HUES48 (cell line): ENCODE measurements at regions not wholly inside any gene's neighbourhood (a gene's known extent, or its start where the extent isn't known, plus 50 kb on each side); places are given as distances from the start of the nearest gene placed in this dataset.

Experiments
- H3K27ac ChIP-seq: one replicate; pipeline ENCODE4 v1.7.0; 2013; ENCODE audit warnings: low read depth, low read length, inconsistent platforms
- H3K27me3 ChIP-seq: 2 replicates; pipeline ENCODE4 v1.6.1; 2013; ENCODE audit warnings: mild to moderate bottlenecking, low read length; ENCODE audit not compliant: control insufficient read depth, insufficient read depth
- H3K36me3 ChIP-seq: 2 replicates; pipeline ENCODE4 v1.6.1; 2013; ENCODE audit warnings: low read length; ENCODE audit not compliant: control insufficient read depth, insufficient read depth
- H3K4me1 ChIP-seq: 2 replicates; pipeline ENCODE4 v1.6.1; 2013; ENCODE audit warnings: mild to moderate bottlenecking, low read length; ENCODE audit not compliant: control insufficient read depth, insufficient read depth
- H3K4me3 ChIP-seq: 2 replicates; pipeline ENCODE4 v1.5.1; 2013; ENCODE audit warnings: mild to moderate bottlenecking, low read depth, low read length
- H3K9ac ChIP-seq: 2 replicates; pipeline ENCODE4 v1.6.1; 2013; ENCODE audit warnings: mild to moderate bottlenecking, low read depth, low read length, moderate library complexity
- H3K9me3 ChIP-seq: 2 replicates; pipeline ENCODE4 v1.6.1; 2013; ENCODE audit warnings: low read length; ENCODE audit not compliant: control insufficient read depth, insufficient read depth

- Histone ChIP-seq H3K9ac (no peak overlapping the region), H3K27ac (no peak overlapping the region), H3K4me1 (no peaks in the 10 kb centered on the region), H3K9me3 (no peaks in the 10 kb centered on the region), H3K27me3 (no peaks in the 10 kb centered on the region), H3K36me3 (no peaks in the 10 kb centered on the region), H3K4me3 (no peak overlapping the region)
Measured at GRCh38 chr1:182193908-182194550, 132.5 kb upstream of the ZNF648 start.

- H3K9me3 ChIP-seq, result no peaks in the 10 kb centered on the region
- no peaks in the 10 kb centered on the region for H3K36me3 ChIP-seq
- H3K27ac ChIP-seq, result no peak overlapping the region
- H3K4me1 ChIP-seq, result no peaks in the 10 kb centered on the region
- H3K4me3 ChIP-seq, result no peak overlapping the region
- no peak overlapping the region for H3K9ac ChIP-seq
- no peaks in the 10 kb centered on the region for H3K27me3 ChIP-seq
Measured at GRCh38 chr1:182192966-182193365, 131.5 kb upstream of the ZNF648 start.

- H3K36me3 ChIP-seq, result no peaks in the 10 kb centered on the region
- H3K4me3 ChIP-seq, result no peak overlapping the region
- H3K27me3 ChIP-seq, result no peaks in the 10 kb centered on the region
- H3K4me1 ChIP-seq, result no peaks in the 10 kb centered on the region
- no peak overlapping the region for H3K9ac ChIP-seq
- H3K27ac ChIP-seq, result no peak overlapping the region
- H3K9me3 ChIP-seq, result no peaks in the 10 kb centered on the region
Measured at GRCh38 chr1:182192215-182192614, 130.7 kb upstream of the ZNF648 start.

GRCh38 chr1:182191381-182192115, 130.0 kb upstream of the ZNF648 start:
- Histone ChIP-seq H3K9ac (no peak overlapping the region), H3K4me1 (no peaks in the 10 kb centered on the region)

GRCh38 chr1:182189535-182190066, 128.1 kb upstream of the ZNF648 start:
- Histone ChIP-seq H3K27ac (no peak overlapping the region), H3K9me3 (no peaks in the 10 kb centered on the region), H3K36me3 (no peaks in the 10 kb centered on the region), H3K4me3 (no peak overlapping the region), H3K4me1 (no peaks in the 10 kb centered on the region), H3K27me3 (no peaks in the 10 kb centered on the region), H3K9ac (no peak overlapping the region)

More at GRCh38 chr1:182191381-182192115, 130.0 kb upstream of the ZNF648 start:
- Histone ChIP-seq H3K36me3 (no peaks in the 10 kb centered on the region), H3K27ac (no peak overlapping the region), H3K9me3 (no peaks in the 10 kb centered on the region), H3K27me3 (no peaks in the 10 kb centered on the region), H3K4me3 (no peak overlapping the region)

- H3K9ac ChIP-seq, result no peak overlapping the region
- H3K4me3 ChIP-seq, result no peak overlapping the region
Measured at GRCh38 chr1:182186757-182187146, 125.2 kb upstream of the ZNF648 start.

GRCh38 chr1:182185842-182186756, 124.6 kb upstream of the ZNF648 start:
- H3K9me3 ChIP-seq, result no peaks in the 10 kb centered on the region
- H3K36me3 ChIP-seq, result no peaks in the 10 kb centered on the region
- no peak overlapping the region for H3K9ac ChIP-seq
- H3K4me3 ChIP-seq, result no peak overlapping the region
- no peak overlapping the region for H3K27ac ChIP-seq
- H3K27me3 ChIP-seq, result no peaks in the 10 kb centered on the region
- no peaks in the 10 kb centered on the region for H3K4me1 ChIP-seq

More at GRCh38 chr1:182186757-182187146, 125.2 kb upstream of the ZNF648 start:
- Histone ChIP-seq H3K27ac (no peak overlapping the region), H3K9me3 (no peaks in the 10 kb centered on the region), H3K27me3 (no peaks in the 10 kb centered on the region), H3K4me1 (no peaks in the 10 kb centered on the region), H3K36me3 (no peaks in the 10 kb centered on the region)

GRCh38 chr1:182185136-182185535, 123.6 kb upstream of the ZNF648 start:
- Histone ChIP-seq H3K27ac (no peak overlapping the region), H3K9ac (no peak overlapping the region), H3K4me1 (no peaks in the 10 kb centered on the region), H3K4me3 (no peak overlapping the region), H3K9me3 (no peaks in the 10 kb centered on the region), H3K27me3 (no peaks in the 10 kb centered on the region), H3K36me3 (no peaks in the 10 kb centered on the region)

- Histone ChIP-seq H3K27ac (no peak overlapping the region), H3K9ac (no peak overlapping the region), H3K9me3 (no peaks in the 10 kb centered on the region), H3K4me3 (no peak overlapping the region), H3K27me3 (no peaks in the 10 kb centered on the region), H3K36me3 (no peaks in the 10 kb centered on the region), H3K4me1 (no peaks in the 10 kb centered on the region)
Measured at GRCh38 chr1:182183606-182184005, 122.1 kb upstream of the ZNF648 start.

GRCh38 chr1:182182311-182182710, 120.8 kb upstream of the ZNF648 start:
- Histone ChIP-seq H3K9ac (no peak overlapping the region), H3K27me3 (no peaks in the 10 kb centered on the region), H3K9me3 (no peaks in the 10 kb centered on the region), H3K4me3 (no peak overlapping the region), H3K36me3 (no peaks in the 10 kb centered on the region), H3K27ac (no peak overlapping the region), H3K4me1 (no peaks in the 10 kb centered on the region)
